C4-2B (cell line): ENCODE measurements at regions not wholly inside any gene's neighbourhood (a gene's known extent, or its start where the extent isn't known, plus 50 kb on each side); places are given as distances from the start of the nearest gene placed in this dataset.

ENCODE experiments used
- ZFX ChIP-seq: fragments of 450-650 bp; IDR thresholded peaks from 2 replicates; pipeline ENCODE4 v1.6.1; 2017
- TF ChIP-seq, protein P1 (sequence below): fragments of 450-650 bp; conservative IDR thresholded peaks from 2 replicates; pipeline ENCODE4 v1.5.1; 2017; ENCODE audit warnings: mild to moderate bottlenecking

DNA sequence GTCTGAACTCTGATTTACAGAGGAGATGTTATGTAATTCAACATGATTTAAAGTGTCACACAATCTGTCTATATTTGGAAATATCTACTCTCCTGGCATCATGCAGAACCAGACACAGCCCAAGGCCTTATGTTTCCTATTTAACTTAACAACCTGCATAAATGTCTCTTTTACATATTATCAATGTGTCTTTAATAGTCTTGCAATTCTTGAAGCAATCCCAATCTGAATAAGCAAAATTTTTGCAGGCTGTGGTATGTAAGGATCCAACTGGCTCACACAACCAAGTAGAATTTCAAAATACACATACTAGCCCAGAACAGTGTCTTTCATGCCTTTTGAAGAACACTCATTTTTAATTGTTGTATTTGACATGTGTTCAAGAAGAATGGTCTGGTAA lies 443.2 kb downstream of the MAFB start:
- TF ChIP-seq ZFX, result no peak
- TF ChIP-seq, protein P1, sequence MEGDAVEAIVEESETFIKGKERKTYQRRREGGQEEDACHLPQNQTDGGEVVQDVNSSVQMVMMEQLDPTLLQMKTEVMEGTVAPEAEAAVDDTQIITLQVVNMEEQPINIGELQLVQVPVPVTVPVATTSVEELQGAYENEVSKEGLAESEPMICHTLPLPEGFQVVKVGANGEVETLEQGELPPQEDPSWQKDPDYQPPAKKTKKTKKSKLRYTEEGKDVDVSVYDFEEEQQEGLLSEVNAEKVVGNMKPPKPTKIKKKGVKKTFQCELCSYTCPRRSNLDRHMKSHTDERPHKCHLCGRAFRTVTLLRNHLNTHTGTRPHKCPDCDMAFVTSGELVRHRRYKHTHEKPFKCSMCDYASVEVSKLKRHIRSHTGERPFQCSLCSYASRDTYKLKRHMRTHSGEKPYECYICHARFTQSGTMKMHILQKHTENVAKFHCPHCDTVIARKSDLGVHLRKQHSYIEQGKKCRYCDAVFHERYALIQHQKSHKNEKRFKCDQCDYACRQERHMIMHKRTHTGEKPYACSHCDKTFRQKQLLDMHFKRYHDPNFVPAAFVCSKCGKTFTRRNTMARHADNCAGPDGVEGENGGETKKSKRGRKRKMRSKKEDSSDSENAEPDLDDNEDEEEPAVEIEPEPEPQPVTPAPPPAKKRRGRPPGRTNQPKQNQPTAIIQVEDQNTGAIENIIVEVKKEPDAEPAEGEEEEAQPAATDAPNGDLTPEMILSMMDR, result no peak
